HG02852 (cell line): ENCODE measurements at regions not wholly inside any gene's neighbourhood (a gene's known extent, or its start where the extent isn't known, plus 50 kb on each side); places are given as distances from the start of the nearest gene placed in this dataset.

ENCODE experiments used
- ATAC-seq: cut with Tn5 transposase; IDR thresholded peaks from one replicate; pipeline ENCODE4 v1.9.1; 2021; ENCODE audit warnings: mild to moderate bottlenecking, moderate library complexity; ENCODE audit not compliant: unreplicated experiment

- no peak for ATAC-seq
Observed at GRCh38 chr1:4596486-4596885, 57.9 kb upstream of the AJAP1 start.

GRCh38 chr1:4597020-4597419 lies 57.4 kb upstream of the AJAP1 start:
- no peak for ATAC-seq

GRCh38 chr1:4598561-4598960 lies 55.8 kb upstream of the AJAP1 start:
- ATAC-seq = no peak

- no peak for ATAC-seq
Observed at GRCh38 chr1:4599521-4599920, 54.9 kb upstream of the AJAP1 start.

GRCh38 chr1:4599951-4600481 lies 54.4 kb upstream of the AJAP1 start:
- no peak for ATAC-seq

- no peak for ATAC-seq
Observed at GRCh38 chr1:4600615-4601460, 53.6 kb upstream of the AJAP1 start.

GRCh38 chr1:4601941-4602340 lies 52.5 kb upstream of the AJAP1 start:
- no peak for ATAC-seq

GRCh38 chr1:4602462-4603294 lies 51.7 kb upstream of the AJAP1 start:
- no peak for ATAC-seq

GRCh38 chr1:4603295-4604110 lies 50.9 kb upstream of the AJAP1 start:
- ATAC-seq = no peak
